GM21515 (cell line): ENCODE measurements at regions not wholly inside any gene's neighbourhood (a gene's known extent, or its start where the extent isn't known, plus 50 kb on each side); places are given as distances from the start of the nearest gene placed in this dataset.

Source experiments
- ATAC-seq: cut with Tn5 transposase; IDR thresholded peaks from one replicate; pipeline ENCODE4 v1.9.1; 2021; ENCODE audit not compliant: unreplicated experiment

- ATAC-seq = no peak
Measured at GRCh38 chr9:96044401-96044800, 168.9 kb downstream of the ERCC6L2 start.

DNA sequence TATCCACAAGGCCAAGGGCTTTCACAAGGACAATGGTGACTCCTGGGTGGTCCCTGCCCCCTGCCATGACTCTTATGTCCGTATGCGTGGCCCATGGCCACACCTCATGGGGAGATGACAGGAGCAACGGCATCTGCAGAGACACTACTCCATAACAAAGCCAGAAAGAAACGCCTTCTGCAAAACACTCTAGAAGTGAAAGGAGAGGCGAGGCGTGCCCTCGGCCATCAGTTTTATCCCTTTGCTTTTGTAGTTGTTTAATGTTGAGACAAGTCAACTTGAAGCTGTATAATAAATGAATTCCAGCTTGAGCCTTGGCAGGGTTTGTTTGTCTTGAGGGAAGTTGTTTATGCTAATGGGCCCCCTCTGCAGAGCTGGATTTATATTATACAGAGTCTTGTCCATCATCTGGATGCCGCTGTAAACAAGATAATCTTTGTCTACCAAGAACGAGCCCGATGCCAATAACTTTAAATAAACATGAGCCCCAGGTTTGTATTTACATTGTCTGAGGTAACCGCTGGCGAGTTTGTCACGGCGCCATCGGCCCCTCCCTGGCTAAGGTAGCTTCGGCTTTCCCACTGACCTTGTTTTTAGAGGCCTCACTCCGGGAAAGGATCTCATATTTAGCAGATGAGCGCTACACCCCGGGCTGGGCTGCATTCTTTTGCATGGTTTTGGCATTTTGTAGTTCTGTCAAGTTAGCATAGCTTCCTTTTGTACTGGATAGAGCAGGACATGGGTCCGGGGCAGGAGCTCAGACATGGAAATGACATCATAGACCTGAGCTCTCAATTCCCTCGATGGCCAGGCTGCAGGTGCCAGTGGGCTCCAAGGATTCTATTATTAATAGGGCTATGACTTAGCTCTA, 165.3 kb downstream of the ERCC6L2 start:
- no peak for ATAC-seq

GRCh38 chr9:96038914-96039313, 163.4 kb downstream of the ERCC6L2 start:
- no peak for ATAC-seq

GRCh38 chr9:96038271-96038670, 162.8 kb downstream of the ERCC6L2 start:
- no peak for ATAC-seq

- no peak for ATAC-seq
Measured at GRCh38 chr9:96034553-96035122, 159.1 kb downstream of the ERCC6L2 start.

DNA sequence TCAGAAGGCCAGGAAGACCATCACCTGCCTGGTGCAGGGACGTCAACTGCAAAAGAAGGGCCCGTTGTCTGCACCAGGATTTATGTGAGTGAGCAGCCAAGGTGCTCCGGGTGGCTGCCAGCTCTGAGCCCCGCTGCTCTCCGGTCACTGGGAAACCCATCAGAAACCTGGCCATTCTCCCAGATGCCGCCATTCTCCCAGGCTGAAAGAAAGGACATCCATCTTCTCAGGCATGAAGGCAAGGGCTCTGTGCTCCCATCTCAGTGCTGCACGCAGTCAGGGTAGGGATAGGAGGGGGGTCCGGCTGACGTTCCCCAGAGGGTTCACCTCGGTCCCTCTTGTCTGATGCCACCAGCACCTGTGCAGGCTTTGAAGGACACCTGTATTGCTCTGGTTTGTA, 158.4 kb downstream of the ERCC6L2 start:
- ATAC-seq = no peak

DNA sequence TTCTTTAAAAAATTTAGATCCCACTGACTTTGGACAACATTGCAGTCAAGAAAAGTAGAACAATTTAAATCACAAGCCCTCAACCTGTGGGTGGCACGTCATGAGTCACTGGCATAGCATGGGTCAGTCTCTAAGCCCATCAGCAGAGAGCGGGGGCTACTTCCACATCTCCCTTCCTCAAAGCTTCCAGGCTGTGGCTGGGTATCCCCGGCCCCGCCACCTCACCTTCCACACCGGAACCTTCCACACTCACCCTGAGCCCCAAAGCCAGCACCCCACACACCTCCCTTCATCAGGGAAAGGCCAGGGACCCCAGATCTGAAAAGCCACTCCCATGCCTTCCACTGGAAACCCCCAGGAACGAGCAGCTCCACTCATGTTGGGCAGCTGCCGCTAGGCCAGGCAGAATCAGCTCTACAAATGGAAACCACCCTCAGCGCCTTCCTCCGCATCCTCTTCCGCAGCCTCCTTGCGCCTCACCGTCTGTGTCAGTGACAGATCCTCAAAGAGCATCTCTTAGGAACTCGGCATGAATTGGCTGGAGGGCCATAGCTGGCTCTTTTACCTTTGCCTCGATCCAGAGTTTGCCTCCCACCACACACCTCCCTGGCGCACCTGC, 156.5 kb downstream of the ERCC6L2 start:
- ATAC-seq = no peak

GRCh38 chr9:96031366-96031824, 155.9 kb downstream of the ERCC6L2 start:
- ATAC-seq = no peak

DNA sequence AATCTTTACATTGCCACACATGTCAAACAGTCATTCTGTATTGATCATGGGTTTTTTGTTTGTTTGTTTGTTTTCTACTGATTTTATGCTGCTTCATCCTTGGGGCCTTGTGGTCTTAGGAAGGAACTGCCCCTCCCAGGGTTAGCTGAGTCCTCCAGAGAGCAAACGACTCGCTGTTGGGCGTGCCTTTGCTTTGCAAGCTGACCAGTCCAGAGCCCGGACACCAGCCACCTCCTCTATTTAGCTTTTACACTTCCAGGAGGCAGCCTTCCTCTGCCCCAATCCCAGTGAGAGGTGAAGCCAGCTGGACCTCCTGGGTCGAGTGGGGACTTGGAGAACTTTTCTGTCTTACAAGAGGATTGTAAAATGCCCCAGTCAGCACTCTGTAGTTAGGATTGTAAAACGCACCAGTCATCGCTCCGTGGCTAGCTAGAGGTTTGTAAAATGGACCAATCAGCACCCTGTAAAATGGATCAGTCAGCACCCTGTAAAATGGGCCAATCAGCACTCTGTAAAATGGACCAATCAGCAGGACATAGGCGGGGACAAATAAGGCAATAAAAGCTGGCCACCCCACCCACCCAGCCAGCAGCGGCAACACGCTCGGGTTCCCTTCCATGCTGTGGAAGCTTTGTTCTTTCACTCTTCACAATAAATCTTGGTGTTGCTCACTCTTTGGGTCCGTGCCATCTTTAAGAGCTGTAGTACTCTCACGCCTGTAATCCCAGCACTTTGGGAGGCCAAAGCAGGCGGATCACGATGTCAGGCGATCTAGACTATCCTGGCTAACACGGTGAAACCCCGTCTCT, 154.4 kb downstream of the ERCC6L2 start:
- ATAC-seq = no peak

- ATAC-seq = no peak
Measured at GRCh38 chr9:96027251-96028131, 152.0 kb downstream of the ERCC6L2 start.

- no peak for ATAC-seq
Measured at GRCh38 chr9:96026655-96027213, 151.2 kb downstream of the ERCC6L2 start.

GRCh38 chr9:96025995-96026602, 150.6 kb downstream of the ERCC6L2 start:
- ATAC-seq = no peak

DNA sequence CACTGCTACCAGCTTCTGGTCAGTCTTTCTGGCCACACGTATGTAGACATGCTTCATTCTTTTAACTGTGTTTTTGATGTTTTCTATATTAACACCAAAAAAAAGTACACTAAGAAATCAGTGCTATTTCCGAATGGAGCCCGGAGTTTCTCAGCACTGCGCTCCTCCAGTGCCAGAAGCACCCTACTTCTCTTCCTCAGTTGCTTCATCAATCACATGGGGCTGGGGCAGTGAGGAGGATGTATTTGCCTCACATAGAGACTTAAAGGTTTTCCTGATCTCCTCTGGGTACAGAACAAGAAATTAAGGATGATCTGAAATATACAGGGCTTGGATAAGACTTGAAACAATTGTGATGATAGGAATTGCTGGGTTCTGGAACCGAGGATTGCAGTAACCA, 148.0 kb downstream of the ERCC6L2 start:
- no peak for ATAC-seq

DNA sequence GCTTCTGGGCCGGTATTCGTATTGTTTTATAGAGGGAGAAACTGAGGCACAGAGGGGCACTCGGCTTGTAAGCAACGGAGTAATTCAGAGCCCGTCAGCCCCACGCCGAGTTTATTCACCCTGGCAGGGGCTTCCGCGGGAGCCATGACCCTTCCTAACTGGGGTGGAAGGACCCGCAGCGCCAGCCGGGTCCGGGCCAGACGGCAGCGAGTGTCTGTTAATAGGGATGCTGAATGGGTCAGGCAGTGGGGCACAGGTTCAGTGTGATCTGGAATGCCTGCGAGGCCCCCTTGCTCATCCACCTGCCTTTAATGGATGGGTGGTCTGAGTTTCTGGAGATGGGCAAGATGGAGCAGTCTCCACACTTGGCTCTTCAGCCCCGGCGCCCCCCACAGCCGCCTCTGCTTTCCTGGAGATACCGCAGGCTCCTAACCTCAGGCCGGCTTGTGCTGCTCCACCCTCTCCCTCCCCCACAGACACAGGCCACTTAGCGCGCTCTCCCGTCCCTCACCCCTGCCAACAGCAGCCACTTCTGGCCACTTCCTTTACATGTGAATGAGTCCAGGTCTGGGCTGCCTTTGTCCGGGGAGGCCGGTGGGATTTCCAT, 147.1 kb downstream of the ERCC6L2 start:
- ATAC-seq = no peak

DNA sequence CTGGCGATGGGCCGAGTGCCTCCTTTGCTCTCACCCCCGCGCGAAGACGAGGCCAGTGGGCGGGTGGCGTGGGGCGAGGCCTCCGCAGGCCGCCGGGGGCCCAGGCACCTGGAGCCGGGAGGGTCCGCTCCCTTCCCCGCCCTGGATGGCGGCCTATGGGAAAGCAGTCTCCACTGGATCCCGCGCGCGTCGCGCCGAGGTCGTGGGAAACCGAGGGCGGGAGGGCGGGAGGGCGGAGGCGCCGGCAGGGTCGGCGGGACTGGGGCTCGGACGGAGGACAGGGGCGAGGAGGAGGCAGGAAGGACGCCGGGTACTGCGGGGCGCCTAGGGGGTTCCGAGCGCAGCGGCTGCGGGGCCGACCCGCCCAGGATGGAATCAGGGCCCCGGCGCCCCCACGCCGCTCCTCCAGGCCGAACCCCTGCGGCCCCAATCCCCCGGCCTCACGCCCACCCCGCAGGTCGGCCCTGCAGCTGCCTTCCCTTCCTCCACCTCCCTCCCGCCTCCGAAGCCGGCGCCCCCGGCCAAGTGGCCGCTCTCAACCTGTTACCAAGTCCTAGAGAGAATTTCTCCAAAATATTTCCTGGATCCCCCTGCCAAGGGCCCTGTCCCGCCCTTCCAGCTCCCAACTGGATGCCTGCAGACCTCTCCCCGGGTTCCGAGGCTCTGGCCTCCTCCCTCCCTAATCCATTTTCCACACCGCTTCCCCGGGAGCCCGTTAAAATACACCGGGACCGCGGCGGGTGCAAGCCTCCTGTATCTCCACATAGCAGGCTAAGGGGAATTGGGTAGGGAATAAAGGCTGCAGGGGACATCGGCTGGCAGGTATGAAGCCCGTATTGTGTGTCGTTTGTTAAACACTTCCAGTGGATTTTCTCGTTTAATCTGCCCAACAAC, 146.3 kb downstream of the ERCC6L2 start:
- ATAC-seq = no peak

- ATAC-seq = no peak
Measured at GRCh38 chr9:96020792-96021550, 145.5 kb downstream of the ERCC6L2 start.

DNA sequence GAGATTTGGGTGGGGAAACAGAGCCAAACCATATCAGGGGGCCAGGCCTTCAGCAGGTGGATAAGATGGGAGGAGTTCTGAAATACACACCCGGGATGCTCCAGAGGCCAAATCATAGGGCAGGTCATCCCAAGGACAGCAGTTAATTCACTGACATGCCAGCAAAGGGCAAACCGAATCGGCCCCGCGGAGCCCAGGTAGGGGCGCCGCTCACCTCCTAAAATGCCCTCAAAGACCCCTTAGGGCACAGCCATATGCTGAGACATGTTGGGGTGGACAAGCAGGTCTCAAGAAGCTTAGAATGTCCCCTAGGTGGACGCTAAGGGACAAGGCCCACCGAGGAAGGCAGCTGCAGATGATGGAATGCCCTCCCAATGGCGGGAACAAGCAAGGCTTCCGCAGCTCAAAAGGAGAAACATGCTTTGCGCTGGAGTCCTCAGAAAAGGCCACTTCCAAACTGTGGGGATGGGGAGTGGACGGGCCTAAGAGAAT, 144.9 kb downstream of the ERCC6L2 start:
- no peak for ATAC-seq
